Transverse colon (tissue), 4 donors: ENCODE measurements at regions not wholly inside any gene's neighbourhood (a gene's known extent, or its start where the extent isn't known, plus 50 kb on each side); places are given as distances from the start of the nearest gene placed in this dataset.
"Not testable (repeated sequence)": the region's sequence is repeated elsewhere in the genome, so short reads cannot be mapped to it uniquely, and the experiment has no call there.

Experiments
- DNase-seq: peaks from one replicate; pipeline ENCODE4 v3.0.0-alpha.2; 2019
- H3K27ac ChIP-seq, 4 donors: fragments of 200-600 bp; sonication (generic); 2 replicates each; pipeline ENCODE4 v1.5.1; 2016 to 2018; ENCODE audit warnings: inconsistent platforms in 4 of 4
- H3K27me3 ChIP-seq: fragments of 200-600 bp; sonication (generic); 2 replicates; pipeline ENCODE4 v1.5.1; 2017; ENCODE audit warnings: inconsistent platforms
- H3K36me3 ChIP-seq, 4 donors: fragments of 200-600 bp; sonication (generic); 2 replicates each; pipeline ENCODE4 v1.5.1; 2017 to 2019; ENCODE audit warnings: inconsistent platforms in 4 of 4
- H3K4me1 ChIP-seq, 4 donors: fragments of 200-600 bp; sonication (generic); 2 replicates each; pipeline ENCODE4 v1.5.1; 2017 to 2020; ENCODE audit warnings: inconsistent platforms in 4 of 4
- H3K4me3 ChIP-seq, 4 donors: fragments of 200-600 bp; sonication (generic); 1 replicate in 1 of 4; 2 replicates in 3 of 4; pipeline versions ENCODE4 v1.5.1 to v1.6.1; 2017 to 2019; ENCODE audit warnings: inconsistent platforms in 4 of 4
- H3K9me3 ChIP-seq, 2 donors: fragments of 200-600 bp; sonication (generic); 2 replicates each; pipeline ENCODE4 v1.5.1; 2017 to 2019; ENCODE audit warnings: inconsistent platforms in 2 of 2
- CTCF ChIP-seq, 5 experiments: fragments of 200-600 bp in 3 of 5; fragments of 450-650 bp in 2 of 5; sonication (generic) in 3 of 5; IDR thresholded peaks; 1 replicate in 2 of 5; 2 replicates in 3 of 5; pipeline ENCODE4 v1.5.1; 2016 to 2017; ENCODE audit warnings: antibody characterized with exemption in 5 of 5, inconsistent platforms in 3 of 5, mild to moderate bottlenecking in 2 of 5, moderate library complexity in 1 of 5
- EP300 ChIP-seq: sonication (generic); formaldehyde crosslinking; IDR thresholded peaks from one replicate; pipeline ENCODE4 v1.6.1; 2017; ENCODE audit warnings: antibody characterized with exemption, low read depth
- POLR2A ChIP-seq: fragments of 450-650 bp; IDR thresholded peaks from one replicate; pipeline ENCODE4 v1.6.1; 2016; ENCODE audit warnings: antibody characterized with exemption, mild to moderate bottlenecking, moderate library complexity
- POLR2AphosphoS5 ChIP-seq, 3 donors: sonication (generic); formaldehyde crosslinking; IDR thresholded peaks; one replicate each; pipeline ENCODE4 v1.6.1; 2016; ENCODE audit warnings: antibody characterized with exemption in 3 of 3
- WGBS, 2 donors: methylation state at CpG; one replicate each; pipeline ENCODE4 v1.1.5; 2018; ENCODE audit warnings: low coverage in 1 of 2; 5-methylcytosine and 5-hydroxymethylcytosine counted together
- in situ Hi-C, 4 donors: fragments of 200-750 bp; cut with MboI; loops; one replicate each; pipeline versions ENCODE4 v1.15.0 to v1.15.1; 2017; ENCODE audit warnings: low sequenced_read_pairs in 3 of 4, low pct_ligation_motif_present in 1 of 4, low pct_unique_long_range_greater_than_20kb in 1 of 4
- intact Hi-C: fragments of 100-400 bp; cut with DNase I; formaldehyde crosslinking; loops from one replicate; pipeline ENCODE4 v1.15.1; 2023; ENCODE audit warnings: low total_unique reads

- no peaks in the 10 kb centered on the region for H3K36me3 ChIP-seq
- H3K27ac ChIP-seq = no peak overlapping the region
- no peaks in the 10 kb centered on the region for H3K4me1 ChIP-seq
- H3K27me3 ChIP-seq = no peaks in the 10 kb centered on the region
- in situ Hi-C loops = no loop called here
- H3K9me3 ChIP-seq = no peaks in the 10 kb centered on the region
- intact Hi-C loops = no loop called here
- no peak overlapping the region for H3K4me3 ChIP-seq
- DNase-seq = no peak
- TF ChIP-seq POLR2A (no peak), POLR2AphosphoS5 (IDR thresholded peaks at IDR 0.05) (no peak), CTCF (IDR thresholded peaks at IDR 0.05) (no peak)
These were observed 637.1 kb downstream of the UQCRFS1 start for GRCh38 chr19:28575816-28576215.

GRCh38 chr19:28575312-28575711 is 637.6 kb downstream of the UQCRFS1 start:
- H3K4me3 ChIP-seq, H3K4me1 ChIP-seq, H3K36me3 ChIP-seq, intact Hi-C loops, H3K9me3 ChIP-seq, H3K27ac ChIP-seq, H3K27me3 ChIP-seq, DNase-seq, in situ Hi-C loops: not testable (repeated sequence)

DNA sequence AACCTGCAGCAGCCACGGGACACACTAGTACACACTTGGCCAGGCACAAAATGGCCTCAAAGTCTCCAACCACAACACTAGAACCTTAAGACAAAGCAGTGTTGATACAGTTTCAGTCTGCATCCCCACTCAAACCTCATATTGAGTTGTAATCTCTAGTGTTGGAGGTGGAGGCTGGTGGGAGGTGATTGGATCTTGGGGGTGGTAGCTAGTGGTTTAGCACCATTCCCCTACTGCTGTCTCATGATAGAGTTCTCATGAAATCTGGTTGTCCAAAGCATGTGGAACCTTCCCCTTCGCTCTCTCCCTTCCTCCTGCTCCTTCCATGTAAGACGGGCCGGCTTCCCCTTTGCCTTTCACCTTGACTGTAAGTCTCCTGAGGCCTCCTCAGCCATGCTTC is 638.7 kb downstream of the UQCRFS1 start:
- Histone ChIP-seq H3K4me1 (no peaks in the 10 kb centered on the region), H3K4me3 (no peak overlapping the region), H3K27me3 (no peaks in the 10 kb centered on the region), H3K27ac (no peak overlapping the region), H3K36me3 (no peaks in the 10 kb centered on the region), H3K9me3 (no peaks in the 10 kb centered on the region)
- 90 to 100% methylated on average over 2 to 4 of the region's 4 CpGs for WGBS, 2 donors
- in situ Hi-C loops = no loop called here
- DNase-seq = no peak
- TF ChIP-seq CTCF (IDR thresholded peaks at IDR 0.05) (no peak), POLR2AphosphoS5 (IDR thresholded peaks at IDR 0.05) (no peak), EP300 (no peak), POLR2A (no peak)
- intact Hi-C loops = no loop called here

DNA sequence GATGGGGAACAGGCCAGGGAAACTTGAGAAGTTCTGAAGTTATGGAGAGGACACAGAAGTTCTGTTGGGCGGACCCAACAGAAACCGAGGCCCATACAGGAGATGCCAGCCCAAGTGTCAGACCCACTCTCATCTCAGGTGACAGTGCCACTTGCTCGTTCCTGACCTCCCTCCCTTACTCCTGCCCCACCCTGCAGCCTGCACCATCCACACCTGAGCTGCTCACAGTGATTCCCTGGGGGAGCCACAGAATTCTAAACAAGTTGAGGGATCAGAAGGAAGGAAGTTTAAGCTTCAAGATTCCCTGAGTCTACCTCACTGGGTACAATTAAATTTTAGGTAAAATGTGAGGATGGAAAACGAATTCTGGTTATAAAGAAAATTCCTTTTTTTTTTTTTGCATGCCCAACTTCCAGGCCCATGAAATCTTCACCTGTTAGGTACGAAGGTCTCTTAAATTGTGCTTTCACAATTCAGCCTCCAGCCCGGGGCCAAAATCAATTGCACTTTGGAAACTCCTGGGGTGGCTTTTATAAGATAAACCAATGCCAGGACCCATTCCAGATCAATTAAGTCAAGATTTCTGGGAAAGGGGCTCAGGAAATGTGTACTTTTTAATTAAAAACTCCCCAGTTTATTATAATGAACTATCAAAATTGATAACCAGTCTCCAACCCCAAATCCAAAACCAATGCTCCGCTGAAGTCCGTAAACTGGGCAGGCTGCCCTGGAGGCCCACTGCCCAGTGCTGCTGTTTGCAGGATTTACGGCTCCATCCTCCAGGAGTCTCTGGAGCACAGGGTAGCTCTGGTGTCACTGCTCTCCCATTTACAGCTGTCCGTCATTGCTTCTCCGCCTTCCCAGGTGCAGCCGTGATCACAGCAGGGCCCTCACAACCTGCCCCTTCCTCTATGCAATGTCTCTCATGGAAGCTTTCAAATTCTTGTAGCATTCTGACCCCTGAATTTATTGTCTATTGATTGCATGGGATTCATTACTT is 643.5 kb downstream of the UQCRFS1 start:
- Histone ChIP-seq H3K9me3 (no peaks in the 10 kb centered on the region), H3K27me3 (no peaks in the 10 kb centered on the region), H3K4me3 (no peak overlapping the region), H3K27ac (no peak overlapping the region), H3K4me1 (no peaks in the 10 kb centered on the region), H3K36me3 (no peaks in the 10 kb centered on the region)
- in situ Hi-C loops = no loop called here
- no peak for DNase-seq
- 44 to 69% methylated on average over 3 to 12 of the region's 12 CpGs for WGBS, 2 donors
- intact Hi-C loops = no loop called here
- TF ChIP-seq POLR2A (no peak), CTCF (IDR thresholded peaks at IDR 0.05) (no peak), POLR2AphosphoS5 (IDR thresholded peaks at IDR 0.05) (no peak), EP300 (no peak)

GRCh38 chr19:28567834-28568233 is 645.1 kb downstream of the UQCRFS1 start:
- DNase-seq = no peak
- WGBS, 2 donors = 91% methylated on average over 1 of the region's 1 CpG; no CpG with 5 or more reads in 1 of the 2 donors
- Histone ChIP-seq H3K27ac (no peak overlapping the region), H3K27me3 (no peaks in the 10 kb centered on the region), H3K4me1 (no peaks in the 10 kb centered on the region), H3K36me3 (no peaks in the 10 kb centered on the region), H3K4me3 (no peak overlapping the region), H3K9me3 (no peaks in the 10 kb centered on the region)
- TF ChIP-seq POLR2AphosphoS5 (IDR thresholded peaks at IDR 0.05) = no peak
- no peak for TF ChIP-seq CTCF (IDR thresholded peaks at IDR 0.05)
- TF ChIP-seq EP300 = no peak
- no peak for TF ChIP-seq POLR2A
- in situ Hi-C loops (no loop called here), intact Hi-C loops (no loop called here)
